ENCODE measurements at regions not wholly inside any gene's neighbourhood (a gene's known extent, or its start where the extent isn't known, plus 50 kb on each side); places are given as distances from the start of the nearest gene placed in this dataset.

GRCh38 chr11:97973352-97973857 lies 1047.3 kb upstream of the CNTN5 start (continued):
- no peak for TF ChIP-seq RBBP5 (IDR thresholded peaks at IDR 0.05; ENCODE audit: borderline replicate concordance, insufficient read depth, low read length, poor library complexity, severe bottlenecking)
- TF ChIP-seq SIN3B (IDR thresholded peaks at IDR 0.05; ENCODE audit: low read depth) = no peak
- peak; percentile 93 for TF ChIP-seq CGGBP1 (CRISPR knock-in tag; IDR thresholded peaks at IDR 0.05)
- no peak for TF ChIP-seq SRSF7 (optimal IDR thresholded peaks at IDR 0.05; ENCODE audit: low read depth, low read length)
- TF ChIP-seq SIRT6 (IDR thresholded peaks at IDR 0.05; ENCODE audit: low read depth, low read length) = no peak
- TF ChIP-seq PRDM10 (IDR thresholded peaks at IDR 0.05; ENCODE audit: partially characterized antibody) = no peak
- no peak for TF ChIP-seq MAFK (IDR thresholded peaks at IDR 0.05; ENCODE audit: low read length)
- peak; percentile 99 for TF ChIP-seq TEAD2 (tag; IDR thresholded peaks at IDR 0.05)
- peak; percentile 98 for TF ChIP-seq ZFP1 (CRISPR knock-in tag; IDR thresholded peaks at IDR 0.05)
- TF ChIP-seq ZBTB26 (CRISPR knock-in tag; IDR thresholded peaks at IDR 0.05) = peak; percentile 96; the same call in 1 of the 2 replicates
- peak; percentile 56; the same call in 1 of the 2 replicates for TF ChIP-seq EP300 (IDR thresholded peaks at IDR 0.05; ENCODE audit: low read length)
- TF ChIP-seq CLOCK (CRISPR knock-in tag; IDR thresholded peaks at IDR 0.05; ENCODE audit: borderline replicate concordance) = peak; percentile 97
- peak; percentile 97 for TF ChIP-seq RFX7 (CRISPR knock-in tag; IDR thresholded peaks at IDR 0.05)
- peak; percentile 91 for TF ChIP-seq NFE2L1 (tag; IDR thresholded peaks at IDR 0.05; ENCODE audit: borderline replicate concordance, low read depth)
- TF ChIP-seq TRIM25 (IDR thresholded peaks at IDR 0.05; ENCODE audit: borderline replicate concordance) = no peak

Measured in K562 (cell line).